NCI-H2029 (cell line): ENCODE measurements at regions not wholly inside any gene's neighbourhood (a gene's known extent, or its start where the extent isn't known, plus 50 kb on each side); places are given as distances from the start of the nearest gene placed in this dataset.

Experiments used
- DNase-seq: peaks from one replicate; lab custom pipeline; 2025; lab: John Stamatoyannopoulos, UW

- DNase-seq = no peak
Measured at GRCh38 chr7:123259759-123260158, 60.0 kb upstream of the SLC13A1 start.
